H1 (cell line): ENCODE measurements at regions not wholly inside any gene's neighbourhood (a gene's known extent, or its start where the extent isn't known, plus 50 kb on each side); places are given as distances from the start of the nearest gene placed in this dataset.

Experiments used
- CTCF ChIA-PET: fragments of 300-600 bp; sonication (Branson Sonifier 250); formaldehyde crosslinking; loops from one replicate; lab custom pipeline; 2021; ENCODE audit not compliant: partially characterized antibody; lab: Charles Lee
- POLR2A ChIA-PET: fragments of 300-600 bp; sonication (Branson Sonifier 250); formaldehyde crosslinking; loops from one replicate; lab custom pipeline; 2021; ENCODE audit warnings: inconsistent platforms; ENCODE audit not compliant: partially characterized antibody; lab: Charles Lee
- DNase-seq, 2 experiments: peaks; one replicate each; pipeline versions ENCODE4 v3.0.0 to v3.0.0-alpha.2; 2010 to 2022; ENCODE audit warnings: low spot score in 2 of 2, low read depth in 1 of 2, mixed read lengths in 1 of 2
- FAIRE-seq: peaks from 2 replicates; lab custom pipeline; 2011; peaks lifted over from hg19 to GRCh38; lab: Jason Lieb, UNC
- H2AFZ ChIP-seq: 2 replicates; pipeline ENCODE4 v1.8.1; 2012; ENCODE audit warnings: low read length, inconsistent platforms
- H2AK5ac ChIP-seq: 2 replicates; pipeline ENCODE4 v1.6.1; 2013; ENCODE audit warnings: low read depth, low read length
- H2BK120ac ChIP-seq: replicated peaks from 2 replicates; pipeline ENCODE3; 2013; ENCODE audit warnings: low read depth, low read length, inconsistent platforms
- H2BK12ac ChIP-seq: 2 replicates; pipeline ENCODE4 v1.6.1; 2013; ENCODE audit warnings: low read depth, low read length
- H2BK15ac ChIP-seq: 2 replicates; pipeline ENCODE4 v1.6.1; 2013; ENCODE audit warnings: low read length
- H2BK20ac ChIP-seq: 2 replicates; pipeline ENCODE4 v1.6.1; 2013; ENCODE audit warnings: low read length
- H2BK5ac ChIP-seq: 2 replicates; pipeline ENCODE4 v1.6.1; 2013; ENCODE audit warnings: low read depth, low read length
- H3K14ac ChIP-seq: 2 replicates; pipeline ENCODE4 v1.6.1; 2013; ENCODE audit warnings: inconsistent platforms; ENCODE audit not compliant: insufficient read length
- H3K18ac ChIP-seq: 2 replicates; pipeline ENCODE4 v1.6.1; 2013; ENCODE audit warnings: low read length; ENCODE audit errors: extremely low read depth
- H3K23ac ChIP-seq: 2 replicates; pipeline ENCODE4 v1.6.1; 2013; ENCODE audit warnings: inconsistent platforms; ENCODE audit not compliant: insufficient read length
- H3K23me2 ChIP-seq: 2 replicates; pipeline ENCODE4 v1.6.1; 2013; ENCODE audit warnings: low read depth, low read length
- H3K27ac ChIP-seq: 2 replicates; pipeline ENCODE4 v1.6.1; 2011; ENCODE audit warnings: low read depth, low read length, inconsistent platforms
- H3K27me3 ChIP-seq, 4 experiments: replicated peaks in 1 of 4; 1 replicate in 1 of 4; 2 replicates in 3 of 4; pipeline versions ENCODE4 v1.6.1 to v1.8.1; 2011 to 2013; ENCODE audit warnings: low read length in 3 of 4, mild to moderate bottlenecking in 3 of 4, inconsistent platforms in 2 of 4, mixed read lengths in 2 of 4, moderate library complexity in 1 of 4; ENCODE audit not compliant: control insufficient read depth in 3 of 4, insufficient read depth in 3 of 4; ENCODE audit errors: extremely low read depth in 1 of 4
- H3K36me3 ChIP-seq, 4 experiments: 2 replicates each; pipeline versions ENCODE4 v1.6.1 to v1.8.1; 2011 to 2013; ENCODE audit warnings: mild to moderate bottlenecking in 4 of 4, low read length in 3 of 4, moderate library complexity in 2 of 4, control low read depth in 1 of 4, inconsistent platforms in 1 of 4; ENCODE audit not compliant: insufficient read depth in 4 of 4, control insufficient read depth in 2 of 4
- H3K4ac ChIP-seq: replicated peaks from 2 replicates; pipeline ENCODE3; 2013; ENCODE audit warnings: low read length, low read depth, mixed read lengths, inconsistent platforms; ENCODE audit not compliant: insufficient read length
- H3K4me1 ChIP-seq, 4 experiments: replicated peaks in 1 of 4; 1 replicate in 1 of 4; 2 replicates in 3 of 4; pipeline versions ENCODE4 v1.6.1 to v1.8.1; 2011 to 2013; ENCODE audit warnings: low read length in 3 of 4, inconsistent platforms in 2 of 4, mixed read lengths in 1 of 4; ENCODE audit not compliant: insufficient read depth in 4 of 4, control insufficient read depth in 3 of 4
- H3K4me2 ChIP-seq, 2 experiments: 2 replicates each; pipeline versions ENCODE4 v1.6.1 to v1.8.1; 2011 to 2013; ENCODE audit warnings: low read depth in 2 of 2, low read length in 2 of 2, control low read depth in 1 of 2, inconsistent platforms in 1 of 2, mild to moderate bottlenecking in 1 of 2; ENCODE audit not compliant: insufficient read depth in 1 of 2
- H3K4me3 ChIP-seq, 4 experiments: fragments of 200-600, 300-600 bp in 1 of 4; sonication (generic), shearing (Covaris generic), sonication (Bioruptor Twin) in 1 of 4; 2 replicates each; pipeline versions ENCODE4 v1.5.1 to v1.8.1; 2011 to 2016; ENCODE audit warnings: low read length in 4 of 4, low read depth in 3 of 4, control low read depth in 2 of 4, inconsistent platforms in 2 of 4, mild to moderate bottlenecking in 2 of 4, mixed read lengths in 1 of 4, moderate library complexity in 1 of 4; ENCODE audit not compliant: insufficient read depth in 2 of 4; ENCODE audit errors: extremely low read depth in 1 of 4
- H3K56ac ChIP-seq: replicated peaks from 2 replicates; pipeline ENCODE3; 2013; ENCODE audit warnings: low read depth, mild to moderate bottlenecking, mixed read lengths, low read length, inconsistent platforms; ENCODE audit not compliant: insufficient read length
- H3K79me1 ChIP-seq: 2 replicates; pipeline ENCODE4 v1.6.1; 2013; ENCODE audit warnings: low read depth, low read length, control low read depth
- H3K79me2 ChIP-seq, 2 experiments: 2 replicates each; pipeline versions ENCODE4 v1.6.1 to v1.8.1; 2012 to 2013; ENCODE audit warnings: low read length in 2 of 2, mild to moderate bottlenecking in 2 of 2, inconsistent platforms in 1 of 2; ENCODE audit not compliant: insufficient read depth in 2 of 2, control insufficient read depth in 1 of 2
- H3K9ac ChIP-seq, 4 experiments: replicated peaks in 1 of 4; 1 replicate in 1 of 4; 2 replicates in 3 of 4; pipeline versions ENCODE4 v1.6.1 to v1.8.1; 2011 to 2013; ENCODE audit warnings: low read depth in 3 of 4, low read length in 3 of 4, control low read depth in 2 of 4, mild to moderate bottlenecking in 2 of 4, moderate library complexity in 2 of 4, inconsistent platforms in 1 of 4; ENCODE audit errors: extremely low read depth in 1 of 4
- H3K9me3 ChIP-seq, 2 experiments: 2 replicates each; pipeline versions ENCODE4 v1.6.1 to v1.8.1; 2012 to 2013; ENCODE audit warnings: mild to moderate bottlenecking in 2 of 2, moderate library complexity in 2 of 2, control low read depth in 1 of 2, inconsistent platforms in 1 of 2, low read depth in 1 of 2, low read length in 1 of 2, mixed read lengths in 1 of 2; ENCODE audit not compliant: insufficient read depth in 2 of 2
- H4K20me1 ChIP-seq, 2 experiments: replicated peaks in 1 of 2; 2 replicates each; pipeline versions ENCODE3 to v1.8.1; 2011 to 2013; ENCODE audit warnings: inconsistent platforms in 2 of 2, low read length in 2 of 2, mild to moderate bottlenecking in 1 of 2; ENCODE audit not compliant: insufficient read depth in 2 of 2, control insufficient read depth in 1 of 2
- H4K5ac ChIP-seq: 2 replicates; pipeline ENCODE4 v1.6.1; 2013; ENCODE audit warnings: low read length, low read depth, mixed read lengths, inconsistent platforms; ENCODE audit not compliant: insufficient read length
- H4K8ac ChIP-seq: 2 replicates; pipeline ENCODE4 v1.8.0; 2013; ENCODE audit warnings: mild to moderate bottlenecking, moderate library complexity, low read length, inconsistent platforms; ENCODE audit not compliant: insufficient read depth; ENCODE audit errors: extremely low read depth
- H4K91ac ChIP-seq: replicated peaks from 2 replicates; pipeline ENCODE3; 2013; ENCODE audit warnings: low read length, mixed read lengths, inconsistent platforms; ENCODE audit not compliant: insufficient read length
- BACH1 ChIP-seq: IDR thresholded peaks from 2 replicates; pipeline ENCODE4 v1.6.1; 2012; ENCODE audit warnings: low read length, improper control_type of control experiment
- CTCF ChIP-seq, 3 experiments: IDR thresholded peaks; 1 replicate in 2 of 3; 2 replicates in 1 of 3; pipeline versions ENCODE4 v1.5.1 to v1.6.1; 2011; ENCODE audit warnings: low read length in 3 of 3, mild to moderate bottlenecking in 3 of 3, inconsistent platforms in 2 of 3, low read depth in 1 of 3, moderate library complexity in 1 of 3; ENCODE audit not compliant: insufficient read depth in 1 of 3; ENCODE audit errors: control extremely low read depth in 1 of 3
- FOSL1 ChIP-seq: IDR thresholded peaks from 2 replicates; pipeline ENCODE4 v1.6.1; 2011; ENCODE audit warnings: mild to moderate bottlenecking, low read depth, low read length, moderate library complexity; ENCODE audit not compliant: insufficient read depth
- GTF2F1 ChIP-seq: IDR thresholded peaks from 2 replicates; pipeline ENCODE4 v1.6.1; 2012; ENCODE audit warnings: low read depth, low read length, improper control_type of control experiment, borderline replicate concordance
- MAFK ChIP-seq: IDR thresholded peaks from 2 replicates; pipeline ENCODE4 v1.6.1; 2012; ENCODE audit warnings: low read depth, mild to moderate bottlenecking, improper control_type of control experiment, low read length
- POLR2AphosphoS5 ChIP-seq: IDR thresholded peaks from 2 replicates; pipeline ENCODE4 v1.6.1; 2011; ENCODE audit warnings: low read depth, low read length
- SP1 ChIP-seq: IDR thresholded peaks from 2 replicates; pipeline ENCODE4 v1.6.1; 2011; ENCODE audit warnings: low read depth, low read length
- WGBS, 2 experiments: shearing (Covaris generic) in 1 of 2; methylation state at CpG; one replicate each; pipeline versions ENCODE4 v1.1.6 to v1.1.7; 2013 to 2015; ENCODE audit warnings: low lambda C conversion rate in 2 of 2, mixed read lengths in 2 of 2, inconsistent platforms in 1 of 2, low coverage in 1 of 2, missing lambda C conversion rate in 1 of 2; ENCODE audit not compliant: insufficient replicate concordance in 2 of 2, insufficient coverage in 1 of 2, insufficient read length in 1 of 2; ENCODE audit errors: extremely low coverage in 1 of 2, missing lambda C conversion rate in 1 of 2; 5-methylcytosine and 5-hydroxymethylcytosine counted together
- TF ChIP-seq, protein P1 (sequence below): IDR thresholded peaks from 2 replicates; pipeline ENCODE4 v1.6.1; 2012; ENCODE audit warnings: inconsistent platforms

DNA sequence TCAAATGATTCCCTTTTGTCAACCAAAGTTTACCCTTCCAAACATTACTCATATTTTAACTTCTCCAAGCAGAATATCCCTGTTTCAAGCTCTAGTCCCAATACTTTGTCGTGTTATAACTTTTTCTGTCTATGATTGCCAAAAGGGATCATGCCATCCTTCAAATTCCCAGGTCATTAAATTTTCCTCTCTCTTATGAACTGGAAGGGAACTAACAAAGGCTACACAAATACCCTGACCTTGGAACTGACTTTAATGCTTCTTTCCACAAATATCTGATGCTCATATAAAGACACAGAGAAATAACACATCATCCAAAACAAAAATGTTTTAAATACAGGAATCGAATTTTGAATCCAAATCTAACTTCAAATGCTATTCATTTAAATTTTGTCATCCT, 1352.7 kb downstream of the CDH11 start:
- no peak overlapping the region for H3K4me2 ChIP-seq
- 92% methylated on average over 2 of the region's 2 CpGs; no CpG with 5 or more reads in 1 of the 2 experiments for WGBS, 2 experiments
- ChIA-PET CTCF (no interaction called here), POLR2A (no interaction called here)
- no peak overlapping the region for H3K4me3 ChIP-seq
- no peak overlapping the region for H3K56ac ChIP-seq
- H4K91ac ChIP-seq = no peak overlapping the region
- H2AFZ ChIP-seq = no peak overlapping the region
- H3K23ac ChIP-seq = no peak overlapping the region
- H3K14ac ChIP-seq = no peak overlapping the region
- H2BK120ac ChIP-seq = no peak overlapping the region
- no peak overlapping the region for H2BK15ac ChIP-seq
- H3K27me3 ChIP-seq = no peaks in the 10 kb centered on the region
- no peak overlapping the region for H2BK12ac ChIP-seq
- H2BK5ac ChIP-seq = no peak overlapping the region
- no peak overlapping the region for H3K27ac ChIP-seq
- no peaks in the 10 kb centered on the region for H3K9me3 ChIP-seq
- no peak overlapping the region for H2BK20ac ChIP-seq
- no peaks in the 10 kb centered on the region for H3K79me2 ChIP-seq
- H3K36me3 ChIP-seq = no peaks in the 10 kb centered on the region
- no peaks in the 10 kb centered on the region for H4K20me1 ChIP-seq
- no peak overlapping the region for H3K9ac ChIP-seq
- no peak overlapping the region for H2AK5ac ChIP-seq
- H3K4me1 ChIP-seq = no peaks in the 10 kb centered on the region
- FAIRE-seq (no peak), DNase-seq (no peak)
- H4K8ac ChIP-seq = no peak overlapping the region
- no peaks in the 10 kb centered on the region for H3K79me1 ChIP-seq
- no peak overlapping the region for H4K5ac ChIP-seq
- no peaks in the 10 kb centered on the region for H3K23me2 ChIP-seq
- no peak overlapping the region for H3K4ac ChIP-seq
- H3K18ac ChIP-seq = no peak overlapping the region
- TF ChIP-seq BACH1 = no peak
- TF ChIP-seq, protein P1, sequence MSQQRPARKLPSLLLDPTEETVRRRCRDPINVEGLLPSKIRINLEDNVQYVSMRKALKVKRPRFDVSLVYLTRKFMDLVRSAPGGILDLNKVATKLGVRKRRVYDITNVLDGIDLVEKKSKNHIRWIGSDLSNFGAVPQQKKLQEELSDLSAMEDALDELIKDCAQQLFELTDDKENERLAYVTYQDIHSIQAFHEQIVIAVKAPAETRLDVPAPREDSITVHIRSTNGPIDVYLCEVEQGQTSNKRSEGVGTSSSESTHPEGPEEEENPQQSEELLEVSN = no peak
- no peak for TF ChIP-seq CTCF (IDR thresholded peaks at IDR 0.05; ENCODE audit: control extremely low read depth in 1 of 3, insufficient read depth in 1 of 3, low read depth in 1 of 3, low read length in 3 of 3)
- no peak for TF ChIP-seq SP1
- no peak for TF ChIP-seq MAFK
- TF ChIP-seq GTF2F1 = no peak
- no peak for TF ChIP-seq FOSL1
- TF ChIP-seq POLR2AphosphoS5 = no peak
